ENCODE measurements at regions not wholly inside any gene's neighbourhood (a gene's known extent, or its start where the extent isn't known, plus 50 kb on each side); places are given as distances from the start of the nearest gene placed in this dataset.
"Not testable (repeated sequence)": the region's sequence is repeated elsewhere in the genome, so short reads cannot be mapped to it uniquely, and the experiment has no call there.

DNA sequence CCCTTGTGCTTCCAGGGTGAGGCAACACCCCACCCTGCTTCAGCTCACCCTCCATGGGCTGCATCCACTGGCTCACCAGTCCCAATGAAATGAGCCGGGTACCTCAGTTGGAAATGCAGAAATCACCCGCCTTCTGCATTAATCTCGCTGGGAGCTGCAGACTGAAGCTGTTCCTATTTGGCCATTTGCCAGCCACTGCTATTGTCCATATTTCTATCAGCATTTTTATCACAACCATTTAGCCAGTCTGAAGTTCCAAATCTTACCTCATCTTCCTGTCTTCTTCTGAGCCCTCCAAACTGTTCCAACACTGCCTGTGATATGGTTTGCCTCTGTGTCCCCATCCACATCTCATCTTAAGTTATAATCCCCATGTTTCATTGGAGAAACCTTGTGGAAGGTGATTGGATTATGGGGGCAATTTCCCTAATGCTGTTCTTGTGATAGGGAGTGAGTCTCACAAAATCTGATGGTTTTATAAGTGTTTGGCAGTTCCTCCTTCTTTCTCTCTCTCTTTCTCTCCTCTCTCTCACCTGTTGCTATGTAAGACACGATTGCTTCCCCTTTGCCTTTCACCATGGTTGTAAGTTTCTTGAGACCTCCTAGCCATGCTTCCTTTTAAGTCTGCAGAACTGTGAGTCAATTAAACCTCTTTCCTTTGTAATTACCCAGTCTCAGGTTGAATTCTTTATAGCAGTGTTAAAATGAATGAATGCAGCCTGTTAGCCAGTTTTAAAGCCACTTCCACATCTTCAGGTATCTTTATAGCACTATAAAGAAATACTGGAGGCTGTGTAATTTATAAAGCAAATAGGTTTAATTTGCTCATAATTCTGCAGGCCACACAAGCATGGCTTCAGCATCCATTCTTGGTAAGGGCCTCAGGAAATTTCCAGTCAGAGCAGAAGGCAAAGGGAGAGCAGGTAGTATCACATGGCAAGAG is 203.5 kb downstream of the FCRL5 start:
- BruUV-seq (replicated peaks), result no TSS peak
- CTCF ChIA-PET, result no interaction called here
- H3K9me3 ChIP-seq (ENCODE audit: low read depth, low read length, poor library complexity, severe bottlenecking), result no peaks in the 10 kb centered on the region

DNA sequence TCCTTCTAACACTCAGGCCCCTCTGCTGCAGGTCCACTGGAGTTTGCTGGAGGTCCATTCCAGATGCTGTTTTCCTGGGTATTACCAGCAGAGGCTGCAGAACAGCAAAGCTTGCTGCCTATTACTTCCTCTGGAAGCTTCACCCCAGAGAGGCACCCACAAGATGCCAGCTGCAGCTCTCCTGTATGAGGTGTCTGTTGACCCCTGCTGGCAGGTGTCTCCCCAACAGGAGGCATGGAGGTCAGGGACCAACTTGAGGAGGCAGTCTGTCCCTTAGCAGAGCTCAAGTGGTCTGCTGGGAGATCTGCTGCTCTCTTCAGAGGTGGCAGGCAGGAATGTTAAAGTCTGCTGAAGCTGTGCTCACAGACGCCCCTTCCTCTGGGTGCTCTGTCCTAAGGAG is 204.8 kb downstream of the FCRL5 start:
- TF ChIP-seq, protein P1, sequence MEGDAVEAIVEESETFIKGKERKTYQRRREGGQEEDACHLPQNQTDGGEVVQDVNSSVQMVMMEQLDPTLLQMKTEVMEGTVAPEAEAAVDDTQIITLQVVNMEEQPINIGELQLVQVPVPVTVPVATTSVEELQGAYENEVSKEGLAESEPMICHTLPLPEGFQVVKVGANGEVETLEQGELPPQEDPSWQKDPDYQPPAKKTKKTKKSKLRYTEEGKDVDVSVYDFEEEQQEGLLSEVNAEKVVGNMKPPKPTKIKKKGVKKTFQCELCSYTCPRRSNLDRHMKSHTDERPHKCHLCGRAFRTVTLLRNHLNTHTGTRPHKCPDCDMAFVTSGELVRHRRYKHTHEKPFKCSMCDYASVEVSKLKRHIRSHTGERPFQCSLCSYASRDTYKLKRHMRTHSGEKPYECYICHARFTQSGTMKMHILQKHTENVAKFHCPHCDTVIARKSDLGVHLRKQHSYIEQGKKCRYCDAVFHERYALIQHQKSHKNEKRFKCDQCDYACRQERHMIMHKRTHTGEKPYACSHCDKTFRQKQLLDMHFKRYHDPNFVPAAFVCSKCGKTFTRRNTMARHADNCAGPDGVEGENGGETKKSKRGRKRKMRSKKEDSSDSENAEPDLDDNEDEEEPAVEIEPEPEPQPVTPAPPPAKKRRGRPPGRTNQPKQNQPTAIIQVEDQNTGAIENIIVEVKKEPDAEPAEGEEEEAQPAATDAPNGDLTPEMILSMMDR (conservative IDR thresholded peaks at IDR 0.05; ENCODE audit: low read depth, low read length), result no peak
- TF ChIP-seq EZH2 (IDR thresholded peaks at IDR 0.05; ENCODE audit: borderline replicate concordance, low read depth, low read length, poor library complexity, severe bottlenecking), result no peak
- Histone ChIP-seq H3K36me3 (ENCODE audit: insufficient read depth, low read length, poor library complexity, severe bottlenecking) (no peaks in the 10 kb centered on the region), H3K27me3 (replicated peaks; ENCODE audit: insufficient read depth, low read depth, low read length, poor library complexity) (peaks cover 30% of the 10 kb centered on the region), H3K27ac (ENCODE audit: low read depth, low read length, poor library complexity, severe bottlenecking) (no peak overlapping the region), H3K4me3 (ENCODE audit: low read depth, low read length, poor library complexity, severe bottlenecking) (no peak overlapping the region), H3K4me1 (ENCODE audit: insufficient read depth, low read length, poor library complexity, severe bottlenecking) (no peaks in the 10 kb centered on the region), H3K9me3 (ENCODE audit: low read depth, low read length, poor library complexity, severe bottlenecking) (no peaks in the 10 kb centered on the region)
- POLR2A ChIA-PET (ENCODE audit: low non-redundant PET), result no interaction called here
- intact Hi-C loops (cut with micrococcal nuclease; ENCODE audit: unreplicated experiment), result no loop called here
- CTCF ChIA-PET, result no interaction called here
- no TSS peak for BruUV-seq (replicated peaks)
- no peak for DNase-seq (ENCODE audit: low spot score)

More for the DNA sequence above, 203.5 kb downstream of the FCRL5 start:
- Histone ChIP-seq H3K36me3 (ENCODE audit: insufficient read depth, low read length, poor library complexity, severe bottlenecking) (no peaks in the 10 kb centered on the region), H3K27ac (ENCODE audit: low read depth, low read length, poor library complexity, severe bottlenecking) (no peak overlapping the region), H3K4me1 (ENCODE audit: insufficient read depth, low read length, poor library complexity, severe bottlenecking) (no peaks in the 10 kb centered on the region), H3K4me3 (ENCODE audit: low read depth, low read length, poor library complexity, severe bottlenecking) (no peak overlapping the region), H3K27me3 (replicated peaks; ENCODE audit: insufficient read depth, low read depth, low read length, poor library complexity) (peaks cover 37% of the 10 kb centered on the region)
- no peak for TF ChIP-seq EZH2 (IDR thresholded peaks at IDR 0.05; ENCODE audit: borderline replicate concordance, low read depth, low read length, poor library complexity, severe bottlenecking)
- TF ChIP-seq, protein P1 (conservative IDR thresholded peaks at IDR 0.05; ENCODE audit: low read depth, low read length), result no peak
- intact Hi-C loops (cut with micrococcal nuclease; ENCODE audit: unreplicated experiment), result no loop called here
- POLR2A ChIA-PET (ENCODE audit: low non-redundant PET), result no interaction called here
- no peak for DNase-seq (ENCODE audit: low spot score)

DNA sequence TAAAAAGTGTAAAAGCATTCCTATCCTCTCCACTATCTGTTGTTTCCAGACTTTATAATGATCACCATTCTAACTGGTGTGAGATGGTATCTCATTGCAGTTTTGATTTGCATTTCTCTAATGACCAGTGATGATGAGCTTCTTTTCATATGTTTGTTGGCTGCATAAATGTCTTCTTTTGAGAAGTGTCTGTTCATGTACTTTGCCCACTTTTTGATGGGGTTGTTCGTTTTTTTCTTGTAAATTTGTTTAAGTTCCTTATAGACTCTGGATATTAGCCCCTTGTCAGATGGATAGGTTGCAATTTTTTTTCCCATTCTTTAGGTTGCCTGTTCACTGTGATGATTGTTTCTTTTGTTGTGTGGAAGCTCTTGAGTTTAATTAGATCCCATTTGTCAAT is 199.6 kb upstream of the ETV3 start:
- BruUV-seq (replicated peaks); intact Hi-C loops (cut with micrococcal nuclease; ENCODE audit: unreplicated experiment); CTCF ChIA-PET; H3K4me1 ChIP-seq (ENCODE audit: insufficient read depth, low read length, poor library complexity, severe bottlenecking); H3K36me3 ChIP-seq (ENCODE audit: insufficient read depth, low read length, poor library complexity, severe bottlenecking); POLR2A ChIA-PET (ENCODE audit: low non-redundant PET); DNase-seq (ENCODE audit: low spot score); H3K9me3 ChIP-seq (ENCODE audit: low read depth, low read length, poor library complexity, severe bottlenecking); H3K4me3 ChIP-seq (ENCODE audit: low read depth, low read length, poor library complexity, severe bottlenecking); H3K27ac ChIP-seq (ENCODE audit: low read depth, low read length, poor library complexity, severe bottlenecking): not testable (repeated sequence)
- peaks cover 18% of the 10 kb centered on the region for H3K27me3 ChIP-seq (replicated peaks; ENCODE audit: insufficient read depth, low read depth, low read length, poor library complexity)

DNA sequence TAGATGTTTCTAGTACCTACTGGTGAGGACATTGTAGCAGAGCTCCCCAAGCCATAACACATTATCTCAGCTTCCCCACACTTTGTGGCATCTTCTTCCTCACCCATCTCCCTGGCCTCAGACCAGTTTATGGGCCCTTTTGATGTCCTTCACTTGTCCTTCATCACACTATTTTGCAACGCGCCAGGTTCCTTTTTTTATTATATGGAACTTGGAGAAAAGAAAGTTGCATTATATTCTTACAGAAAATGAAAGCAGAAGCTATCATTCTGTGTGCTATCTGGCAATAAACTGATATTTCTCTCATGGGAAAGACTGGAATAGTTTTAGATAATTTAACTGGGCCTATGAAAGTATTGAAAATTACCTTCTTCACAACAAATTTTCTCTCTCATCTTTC is 196.9 kb upstream of the ETV3 start:
- no peaks in the 10 kb centered on the region for H3K4me1 ChIP-seq (ENCODE audit: insufficient read depth, low read length, poor library complexity, severe bottlenecking)
- no peaks in the 10 kb centered on the region for H3K36me3 ChIP-seq (ENCODE audit: insufficient read depth, low read length, poor library complexity, severe bottlenecking)
- intact Hi-C loops (cut with micrococcal nuclease; ENCODE audit: unreplicated experiment), result no loop called here
- TF ChIP-seq, protein P1 (conservative IDR thresholded peaks at IDR 0.05; ENCODE audit: low read depth, low read length), result no peak
- TF ChIP-seq EZH2 (IDR thresholded peaks at IDR 0.05; ENCODE audit: borderline replicate concordance, low read depth, low read length, poor library complexity, severe bottlenecking), result no peak
- ChIA-PET CTCF (no interaction called here), POLR2A (ENCODE audit: low non-redundant PET) (no interaction called here)
- H3K27me3 ChIP-seq (replicated peaks; ENCODE audit: insufficient read depth, low read depth, low read length, poor library complexity), result peaks cover 43% of the 10 kb centered on the region
- no peak for DNase-seq (ENCODE audit: low spot score)
- no peak overlapping the region for H3K4me3 ChIP-seq (ENCODE audit: low read depth, low read length, poor library complexity, severe bottlenecking)
- no peak overlapping the region for H3K27ac ChIP-seq (ENCODE audit: low read depth, low read length, poor library complexity, severe bottlenecking)
- no peaks in the 10 kb centered on the region for H3K9me3 ChIP-seq (ENCODE audit: low read depth, low read length, poor library complexity, severe bottlenecking)
- BruUV-seq (replicated peaks), result no TSS peak
